ENCODE measurements at regions not wholly inside any gene's neighbourhood (a gene's known extent, or its start where the extent isn't known, plus 50 kb on each side); places are given as distances from the start of the nearest gene placed in this dataset.

DNA sequence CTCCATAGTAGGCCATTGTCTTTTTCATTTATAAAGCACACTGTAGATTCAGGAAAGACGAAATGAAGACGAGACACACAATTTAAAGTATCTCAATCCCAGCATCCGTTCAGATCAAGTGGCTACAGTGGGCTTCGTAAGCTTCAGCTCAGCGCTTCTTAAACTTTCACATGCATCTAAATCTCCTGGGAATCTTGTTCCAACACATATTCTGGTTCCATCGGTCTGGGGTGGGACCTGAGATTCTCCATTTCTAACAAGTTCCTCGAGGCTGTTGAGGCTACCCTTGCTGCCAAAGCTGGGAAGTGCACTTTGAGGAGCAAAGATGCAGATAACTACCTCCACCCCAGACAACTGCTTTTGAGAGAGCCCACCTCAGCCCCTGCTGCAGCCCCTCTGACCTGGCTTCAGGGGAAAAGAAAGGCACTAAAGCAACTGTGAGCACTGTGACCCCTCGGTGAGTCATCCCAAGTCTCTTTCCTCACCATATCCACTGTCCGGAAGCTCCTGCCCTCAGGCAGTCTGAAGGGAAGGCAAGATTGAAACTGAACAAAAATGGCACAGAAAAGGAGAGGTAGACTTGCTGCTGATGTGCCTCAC is 201.1 kb upstream of the FBXO11 start:
- DNase-seq (ENCODE audit: low read depth): no peak

DNA sequence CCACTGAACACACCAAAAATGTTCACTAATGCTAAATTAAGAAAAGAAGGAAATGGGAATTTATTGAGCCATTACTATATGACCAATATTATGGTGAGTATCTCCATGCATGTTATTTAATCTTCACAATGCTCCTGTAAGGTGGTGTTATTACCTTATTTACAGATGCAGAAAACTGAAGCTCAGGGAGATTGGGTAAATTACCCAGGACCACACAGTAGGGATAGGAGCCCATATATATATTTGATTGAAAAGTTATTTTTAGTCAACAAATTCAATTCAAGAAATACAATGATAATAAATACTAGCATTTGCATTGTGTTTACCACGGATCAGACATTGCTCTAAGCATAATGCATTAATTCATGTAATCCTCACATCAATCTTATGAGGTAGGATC is 202.2 kb upstream of the FBXO11 start:
- no peak for DNase-seq (ENCODE audit: low read depth)

DNA sequence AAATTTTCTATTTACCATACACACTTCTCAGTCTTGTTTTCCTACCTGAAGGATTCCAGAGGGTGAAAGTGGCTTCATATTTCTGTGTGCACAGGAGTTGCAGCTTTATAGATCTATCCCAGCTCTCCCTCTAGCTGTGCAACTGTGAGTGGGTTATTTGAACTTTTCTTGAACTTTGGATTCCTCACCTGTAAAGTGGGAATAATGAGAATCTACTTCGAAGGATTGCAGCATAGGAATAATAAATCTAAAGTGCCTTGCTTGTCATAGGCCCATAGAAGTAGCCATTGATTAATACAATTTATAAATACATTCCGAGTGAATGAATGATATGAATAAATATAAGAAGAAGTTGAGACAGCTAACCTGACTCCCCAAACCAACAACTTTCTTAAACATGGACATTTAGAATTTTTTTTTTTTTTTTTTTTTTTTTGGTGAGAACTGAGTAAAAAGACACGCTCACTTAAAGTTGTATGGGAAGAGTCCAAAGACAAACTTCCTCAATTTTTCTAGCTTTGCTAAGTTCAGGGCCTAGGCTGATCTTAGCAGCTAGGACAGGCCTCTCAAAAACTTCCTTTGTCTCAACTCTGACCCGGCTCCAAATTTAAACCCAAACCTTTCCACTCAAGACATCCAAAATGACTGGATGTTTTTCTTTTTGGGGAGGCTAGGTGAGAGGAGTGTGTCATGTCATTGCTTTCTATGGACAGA is 203.3 kb upstream of the FBXO11 start:
- DNase-seq (ENCODE audit: low read depth): no peak

DNA sequence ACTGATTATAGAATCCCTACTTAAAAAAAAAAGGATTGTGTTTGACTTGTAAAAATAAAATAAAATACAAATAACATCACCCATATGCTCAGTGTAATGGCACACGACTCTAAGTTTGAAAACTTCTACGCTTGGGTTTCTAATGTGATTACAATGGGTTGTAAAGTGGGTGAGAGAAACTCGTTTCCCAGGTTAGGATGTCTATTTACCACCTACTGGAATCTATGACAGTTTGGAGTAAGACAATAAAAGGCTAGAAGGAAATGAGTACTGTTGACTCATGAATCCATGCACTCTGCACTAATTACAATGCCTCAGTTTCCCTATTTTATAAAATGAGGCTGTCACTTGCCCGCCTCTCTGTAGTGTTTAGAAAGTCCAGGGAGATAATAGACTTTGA is 204.0 kb upstream of the FOXN2 start:
- no peak for DNase-seq (ENCODE audit: low read depth)

DNA sequence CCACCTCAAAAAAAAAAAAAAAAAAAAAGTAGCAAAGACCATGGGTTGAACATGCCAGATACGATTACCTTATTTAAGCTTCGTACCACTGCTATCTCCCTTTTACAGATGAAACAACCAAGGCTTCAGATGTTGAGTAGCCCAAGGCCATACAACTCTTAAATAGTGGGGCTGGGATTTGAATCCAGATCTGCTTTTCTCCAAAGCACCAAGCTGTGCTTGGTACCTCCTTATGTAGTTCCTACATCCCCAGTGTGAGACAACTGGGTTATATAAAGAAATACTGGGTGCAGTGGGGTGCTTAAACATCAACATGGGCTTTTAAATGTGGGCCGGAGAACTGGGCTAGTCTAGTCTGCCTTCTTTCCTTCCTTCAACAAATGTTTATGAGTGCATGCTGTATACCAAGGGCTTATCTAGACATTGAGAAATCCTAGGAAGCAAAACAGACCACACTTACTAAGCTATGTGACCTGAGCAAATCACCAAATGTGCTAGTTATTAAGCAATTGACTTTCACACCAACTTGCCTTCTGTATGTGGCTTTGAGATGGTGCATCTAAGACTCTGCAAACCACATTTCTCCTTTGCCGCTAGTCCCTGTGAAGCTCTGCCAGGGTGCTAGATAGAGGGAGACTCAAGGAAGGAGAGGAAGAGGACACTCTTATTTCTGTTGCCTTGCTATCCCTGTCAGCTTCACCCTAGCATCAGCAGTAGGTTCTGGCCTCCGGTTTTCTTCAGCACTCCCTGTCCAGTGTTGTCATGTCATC is 201.4 kb upstream of the FOXN2 start:
- no peak for DNase-seq (ENCODE audit: low read depth)

DNA sequence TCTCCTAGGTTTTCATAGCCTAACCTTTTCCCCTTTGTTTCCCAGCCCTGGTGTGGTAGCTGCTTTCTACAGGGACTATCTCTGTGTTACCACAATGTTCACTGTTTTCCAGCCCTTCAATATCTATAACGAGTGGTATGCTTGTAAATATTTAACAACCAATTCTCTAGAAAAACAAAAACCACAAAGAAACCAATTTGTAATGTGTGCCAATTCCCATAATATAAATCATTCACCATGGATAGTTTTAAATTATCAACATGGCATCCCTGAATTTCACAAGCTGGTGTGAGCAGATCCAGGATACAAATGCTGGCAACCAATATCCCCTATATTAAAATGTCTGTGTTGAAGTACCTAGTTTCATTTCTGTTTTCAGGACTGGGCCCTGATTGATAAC is 200.7 kb upstream of the FOXN2 start:
- DNase-seq (ENCODE audit: low read depth): no peak

DNA sequence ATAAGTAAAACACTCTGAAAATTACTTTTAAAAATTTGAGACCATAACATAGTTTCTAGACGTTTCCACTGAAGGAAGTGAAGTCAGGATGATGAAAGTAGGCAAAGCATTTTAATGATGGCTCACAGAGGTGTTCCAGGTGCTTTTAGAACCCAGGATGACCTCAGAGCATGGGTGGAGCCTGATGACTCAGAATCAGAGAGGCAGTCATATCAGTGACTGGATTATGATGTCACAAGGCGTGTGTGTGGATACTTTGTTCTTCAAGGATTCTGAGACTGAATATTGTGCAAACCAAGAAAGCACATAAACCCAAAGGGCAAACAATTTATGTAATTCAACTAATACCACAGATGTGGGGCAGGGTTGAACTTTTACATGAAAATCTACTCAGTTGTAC is 200.2 kb upstream of the FOXN2 start:
- peak; percentile 70 for DNase-seq (ENCODE audit: low read depth)

DNA sequence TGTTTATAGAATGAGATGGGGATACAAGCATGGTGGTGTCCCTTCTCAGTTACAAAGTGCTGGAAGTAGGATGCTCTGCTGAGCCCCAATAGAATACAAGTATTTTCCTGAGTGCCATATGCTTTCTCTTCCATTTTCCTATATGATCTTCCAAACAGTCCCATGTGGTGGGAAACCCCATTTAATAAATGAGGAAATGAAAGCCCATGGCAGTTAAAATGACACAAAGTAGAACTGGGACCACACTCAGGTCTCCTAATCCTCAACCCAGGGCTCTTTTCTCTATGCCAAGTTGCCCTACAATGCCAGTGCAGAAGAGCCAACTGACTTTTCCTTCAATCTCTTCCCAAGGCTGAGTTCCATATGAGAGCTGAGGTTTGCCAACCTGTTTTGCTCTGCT is 198.0 kb upstream of the FOXN2 start:
- DNase-seq (ENCODE audit: low read depth): no peak

DNA sequence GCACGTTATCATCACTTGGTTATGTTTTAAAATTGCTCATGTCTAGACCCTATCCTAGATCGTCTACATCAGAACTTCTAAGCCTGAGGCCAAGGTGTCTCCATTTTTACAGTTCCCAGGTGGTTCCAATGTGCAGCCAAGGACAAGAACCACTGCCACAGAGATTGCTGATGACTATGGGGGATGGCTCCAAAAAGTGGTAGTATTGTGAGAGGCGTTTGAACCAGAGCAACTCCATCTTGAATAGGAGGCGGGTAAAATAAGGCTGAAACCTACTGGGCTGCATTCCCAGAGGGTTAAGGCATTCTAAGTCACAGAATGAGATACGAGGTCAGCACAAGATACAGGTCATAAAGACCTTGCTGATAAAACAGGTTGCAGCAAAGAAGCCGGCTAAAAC is 195.6 kb upstream of the FOXN2 start:
- DNase-seq (ENCODE audit: low read depth): no peak

DNA sequence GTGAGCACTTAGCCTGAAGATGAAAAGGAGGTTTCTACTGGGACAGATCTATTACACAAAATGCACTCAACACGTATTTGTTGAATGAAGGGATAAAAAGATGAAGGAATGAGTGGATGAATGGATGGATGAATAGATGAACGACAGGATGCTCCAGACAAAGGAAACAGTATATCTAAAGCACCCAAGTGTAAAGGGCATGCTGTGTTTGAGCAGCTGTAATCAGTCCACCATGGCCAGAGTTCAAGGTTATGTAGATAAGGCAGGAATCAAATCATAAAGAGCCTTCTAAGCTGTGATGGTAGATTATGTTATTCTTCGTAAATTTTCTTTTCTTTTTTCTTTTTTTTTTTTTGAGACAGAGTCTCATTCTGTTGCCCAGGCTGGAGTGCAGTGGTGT is 194.4 kb upstream of the FOXN2 start:
- DNase-seq (ENCODE audit: low read depth): no peak

DNA sequence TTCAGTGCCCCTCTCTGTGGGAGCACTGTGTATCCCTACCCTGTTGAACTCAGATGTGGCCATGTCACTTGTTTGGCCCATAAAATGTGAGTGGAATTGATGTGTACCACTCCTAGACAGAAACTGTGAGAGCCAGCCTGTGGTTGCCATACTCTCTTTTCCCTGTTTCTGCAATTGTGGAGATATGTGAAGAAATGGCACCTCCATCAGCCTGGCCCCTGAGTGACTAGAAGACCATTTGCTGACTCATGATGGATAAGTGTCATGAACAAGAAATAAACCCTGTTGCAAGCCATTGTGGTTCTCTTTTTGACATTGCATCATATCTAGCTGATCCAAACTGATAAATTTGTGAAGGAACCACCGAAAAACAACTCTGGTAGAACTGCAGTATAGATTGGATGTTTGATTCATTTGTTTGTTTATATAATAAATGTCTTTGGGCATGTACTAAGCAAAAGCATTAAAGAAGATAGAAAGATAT is 193.7 kb upstream of the FOXN2 start:
- DNase-seq (ENCODE audit: low read depth): no peak

DNA sequence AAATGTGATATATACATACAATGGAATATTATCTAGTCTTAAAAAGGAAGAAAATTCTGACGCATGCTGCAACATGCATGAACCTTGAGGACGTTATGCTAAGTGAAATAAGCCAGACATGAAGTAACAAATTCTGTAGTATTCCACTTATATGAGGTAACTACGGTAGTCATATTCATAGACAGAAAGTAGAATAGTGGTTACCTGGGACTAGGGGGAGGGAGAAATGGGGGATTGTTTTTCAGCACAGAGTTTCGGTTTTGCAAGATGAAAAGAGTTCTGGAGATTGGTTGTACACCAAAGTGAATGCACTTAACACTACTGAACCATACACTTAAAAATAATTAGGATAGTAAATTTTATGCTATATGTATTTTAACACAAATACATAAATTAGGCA is 192.3 kb upstream of the FOXN2 start:
- no peak for DNase-seq (ENCODE audit: low read depth)

DNA sequence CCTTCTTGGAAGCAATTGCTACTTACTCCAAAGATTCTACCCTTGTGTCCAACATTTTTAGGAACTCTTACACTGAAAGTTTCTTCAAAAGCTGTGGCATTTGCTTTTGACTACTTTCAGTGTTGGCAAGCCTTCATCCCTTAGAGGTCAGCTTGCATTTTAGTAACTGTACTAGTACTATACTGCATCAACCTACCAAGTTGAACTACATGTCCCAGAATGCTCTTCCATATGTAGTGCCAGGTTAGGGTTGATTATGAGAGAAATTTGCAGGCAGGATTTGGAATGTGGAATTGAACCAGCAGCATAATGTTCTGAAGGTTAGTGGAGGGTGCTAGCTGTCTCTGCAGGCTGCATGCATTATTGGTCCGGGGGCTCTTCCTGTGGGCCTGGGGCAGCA is 189.9 kb upstream of the FOXN2 start:
- no peak for DNase-seq (ENCODE audit: low read depth)

DNA sequence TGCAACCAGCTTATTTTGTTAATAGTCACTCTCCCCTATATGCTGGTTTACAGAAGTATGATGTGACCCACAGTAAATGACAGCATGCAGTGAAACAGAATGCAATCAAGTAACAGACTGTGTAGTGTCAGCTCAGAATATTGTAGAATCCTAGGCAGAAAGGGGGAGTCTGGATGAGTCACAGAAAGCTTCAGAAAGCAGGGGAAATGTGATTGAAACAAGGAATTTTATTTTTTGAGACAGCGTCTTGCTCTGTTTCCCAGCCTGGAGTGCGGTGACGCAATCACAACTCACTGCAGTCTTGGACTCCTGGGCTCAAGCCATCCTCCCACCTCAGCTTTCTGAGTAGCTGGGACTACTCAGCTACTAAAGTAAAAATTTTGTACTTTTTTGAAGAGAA is 188.3 kb upstream of the FOXN2 start:
- no peak for DNase-seq (ENCODE audit: low read depth)

DNA sequence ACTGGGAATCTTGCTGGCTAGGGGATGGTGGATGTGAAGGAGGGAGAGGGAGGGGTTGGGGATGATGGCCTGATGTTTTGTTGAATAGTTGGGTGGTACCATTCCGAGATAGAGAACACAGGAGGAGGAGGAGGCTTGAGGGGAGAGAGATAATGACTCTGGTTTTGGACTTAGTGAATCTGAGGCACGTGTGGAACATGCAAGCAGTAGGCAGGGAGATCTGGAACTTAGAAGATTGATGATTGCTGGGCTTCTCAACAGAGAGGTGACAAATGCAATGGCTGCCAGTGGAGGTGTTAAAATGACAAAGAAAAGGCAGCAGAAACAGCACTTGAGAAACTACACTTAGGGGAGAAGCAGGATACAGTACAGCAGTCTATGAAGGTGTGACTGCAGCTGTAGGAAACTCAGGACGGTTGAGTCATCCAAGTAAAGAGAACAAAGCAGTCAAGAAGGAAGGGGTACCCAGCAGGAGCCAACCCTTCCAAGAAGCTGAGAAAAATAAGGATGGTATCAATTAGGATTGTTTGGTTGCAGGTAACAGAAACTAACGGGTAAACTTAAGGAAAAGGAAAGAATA is 186.8 kb upstream of the FOXN2 start:
- DNase-seq (ENCODE audit: low read depth): no peak

DNA sequence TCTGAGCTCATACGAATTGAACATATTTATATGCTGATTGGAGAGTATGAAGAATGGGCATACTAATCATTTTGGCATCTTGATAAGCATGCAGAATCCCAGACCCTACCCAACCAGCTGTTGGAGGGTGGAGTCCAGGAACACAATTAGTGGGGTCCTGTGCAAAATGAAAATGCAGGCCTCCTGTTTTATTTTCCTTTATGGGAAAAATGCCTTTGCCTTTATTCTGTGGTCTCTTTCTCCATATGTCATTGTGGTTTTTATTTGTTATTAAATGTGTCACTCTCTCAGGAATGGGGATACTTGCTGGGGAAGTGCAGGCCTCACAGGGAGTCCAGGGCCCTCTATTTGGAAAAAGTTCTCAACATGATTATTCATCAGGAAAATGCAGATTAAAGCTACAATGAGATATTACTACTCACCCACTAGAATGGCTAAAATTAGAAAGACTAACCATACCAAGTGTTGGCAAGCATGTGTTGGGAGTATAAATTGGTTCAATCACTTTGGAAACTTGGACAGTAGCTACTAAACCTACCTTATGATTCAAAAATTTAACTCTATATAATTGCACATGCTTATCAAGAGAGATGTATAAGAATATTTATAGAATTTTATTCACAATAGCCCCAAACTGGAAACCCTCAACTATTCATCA is 185.1 kb upstream of the FOXN2 start:
- DNase-seq (ENCODE audit: low read depth): no peak

DNA sequence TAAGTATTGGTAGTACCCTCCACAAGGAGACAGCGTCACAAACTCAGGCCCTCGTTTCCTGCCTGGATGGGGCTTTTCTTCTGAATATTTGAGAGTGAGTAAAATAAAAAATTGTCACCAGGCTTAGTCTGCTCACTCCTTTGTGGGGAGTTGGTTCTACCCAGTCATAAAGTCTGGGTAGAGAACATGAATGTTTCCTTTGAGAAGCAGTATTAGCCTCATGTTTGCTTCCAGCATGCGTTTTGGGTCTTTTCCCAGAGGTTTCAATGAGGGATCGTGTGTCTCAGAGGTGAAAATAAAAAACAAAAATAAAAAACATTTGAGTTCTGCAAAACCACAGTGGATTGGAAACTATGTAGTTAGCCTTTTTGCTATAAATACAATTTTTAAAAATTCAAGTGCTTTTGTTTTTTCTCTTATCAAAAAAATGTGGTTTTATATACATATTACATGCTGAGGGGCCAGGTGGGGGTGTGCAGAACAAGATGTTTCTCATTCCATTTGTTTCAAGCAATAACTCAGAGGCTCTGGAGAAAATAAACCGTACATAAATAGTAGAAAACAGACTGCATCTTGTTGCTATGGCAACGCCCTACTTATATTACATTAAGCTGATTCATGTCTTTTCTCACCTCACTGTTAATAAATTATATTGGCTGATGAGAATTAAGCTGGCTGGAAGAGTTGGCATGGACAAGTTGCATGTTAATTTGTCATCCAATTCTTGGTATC is 182.8 kb upstream of the FOXN2 start:
- DNase-seq (ENCODE audit: low read depth): no peak

DNA sequence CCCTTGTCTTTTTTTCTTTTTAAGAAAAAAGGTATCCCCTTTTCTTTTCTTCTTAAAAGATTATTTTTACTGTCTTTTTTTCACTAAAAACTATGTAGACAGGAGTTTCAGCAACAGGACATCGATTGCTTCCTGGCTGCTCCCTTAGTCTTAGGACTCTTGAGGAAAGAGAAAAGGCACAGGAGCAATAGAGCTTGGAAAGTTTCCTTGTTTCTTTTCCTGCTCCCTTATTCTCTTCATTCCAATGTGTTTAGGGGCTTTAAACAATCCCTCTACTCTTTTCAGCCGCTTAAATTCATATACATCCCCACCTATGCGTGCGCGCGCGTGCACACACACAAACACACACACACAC is 182.2 kb upstream of the FOXN2 start:
- DNase-seq (ENCODE audit: low read depth): no peak

DNA sequence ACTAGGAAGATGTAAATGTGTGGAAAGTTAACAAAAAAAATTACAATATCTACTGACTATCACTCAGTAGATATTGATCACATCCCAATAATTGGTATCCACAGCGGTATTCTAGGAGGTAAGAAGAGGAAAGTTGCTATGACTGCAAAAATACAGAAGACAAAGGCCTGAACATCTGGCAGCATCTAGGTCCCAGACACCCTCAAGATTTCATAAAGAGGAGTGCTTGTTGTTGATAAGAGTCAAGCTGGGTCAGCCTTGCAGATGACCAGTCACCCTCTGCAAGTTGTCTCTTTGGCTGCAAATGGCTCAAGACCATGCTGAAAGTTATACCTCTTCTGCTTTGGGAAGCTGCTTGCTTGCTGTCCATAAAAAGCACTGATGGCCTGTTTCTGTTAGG is 179.8 kb upstream of the FOXN2 start:
- no peak for DNase-seq (ENCODE audit: low read depth)

DNA sequence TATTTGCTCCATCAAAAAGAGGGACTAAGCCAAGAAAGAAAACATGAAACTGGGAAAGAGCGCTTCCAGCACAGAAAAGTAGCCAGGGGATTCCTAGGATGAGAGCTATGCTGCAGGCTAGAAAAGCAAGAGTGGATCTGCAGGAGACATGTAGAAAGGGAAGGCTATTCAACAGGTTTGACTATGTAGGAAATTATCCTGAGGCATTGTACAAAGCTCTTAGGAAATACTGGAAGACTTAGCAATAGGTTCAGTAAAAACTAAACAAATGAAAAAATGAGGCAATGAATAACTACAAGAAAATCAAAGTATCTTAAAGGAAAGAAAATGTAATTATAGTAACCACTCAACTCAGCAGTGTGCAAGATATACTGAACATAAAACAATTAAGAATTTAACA is 178.7 kb upstream of the FOXN2 start:
- no peak for DNase-seq (ENCODE audit: low read depth)

DNA sequence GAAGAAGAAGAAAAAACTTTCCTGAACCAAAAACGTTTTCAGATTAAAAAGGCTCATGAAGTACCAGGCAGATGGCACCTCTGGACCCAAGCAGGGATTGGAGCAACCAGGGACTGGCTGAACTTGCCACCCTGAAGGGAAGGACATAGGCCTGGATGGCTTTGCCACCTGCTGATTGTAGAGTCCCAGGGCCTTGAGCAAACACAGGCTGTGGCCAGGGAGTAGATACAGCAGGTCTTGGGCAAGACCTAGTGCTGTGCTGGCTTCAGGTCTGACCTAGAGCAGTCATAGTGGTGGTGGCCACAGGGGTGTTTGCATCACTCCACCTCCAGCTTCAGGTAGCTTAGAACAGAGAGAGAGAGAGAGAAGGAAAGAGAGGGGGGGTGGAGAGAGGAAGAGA is 176.7 kb upstream of the FOXN2 start:
- DNase-seq (ENCODE audit: low read depth): no peak

DNA sequence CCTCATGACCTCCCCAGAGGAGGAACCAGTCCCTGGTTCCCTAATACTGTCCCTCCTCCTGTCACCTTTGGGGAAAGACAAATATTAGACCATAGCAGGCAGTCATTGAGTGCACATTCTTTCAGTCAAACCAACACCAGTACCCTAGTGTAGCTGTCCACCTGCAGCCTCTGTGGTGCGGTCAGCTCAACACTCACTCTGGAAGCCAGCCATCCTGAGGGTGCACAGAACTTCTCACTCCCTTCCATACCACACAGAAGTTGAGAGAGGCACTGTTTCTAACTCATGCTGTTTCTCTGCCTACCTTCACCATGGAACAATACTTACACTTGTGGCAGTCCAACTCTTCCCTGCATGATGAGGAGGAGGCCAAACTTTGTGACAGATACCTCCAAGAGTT is 175.6 kb upstream of the FOXN2 start:
- DNase-seq (ENCODE audit: low read depth): no peak
